Breast epithelium (tissue), 4 donors: ENCODE measurements at regions not wholly inside any gene's neighbourhood (a gene's known extent, or its start where the extent isn't known, plus 50 kb on each side); places are given as distances from the start of the nearest gene placed in this dataset.

ENCODE experiments used
- DNase-seq, 2 donors: peaks; one replicate each; pipeline ENCODE4 v3.0.0-alpha.2; 2019; ENCODE audit warnings: low spot score in 2 of 2
- H3K27ac ChIP-seq, 2 donors: fragments of 200-600 bp; sonication (generic) in 1 of 2; one replicate each; pipeline ENCODE4 v1.5.1; 2016 to 2019; ENCODE audit warnings: mild to moderate bottlenecking in 1 of 2
- H3K27me3 ChIP-seq, 2 donors: fragments of 200-600 bp; sonication (generic) in 1 of 2; one replicate each; pipeline versions ENCODE4 v1.5.1 to v1.6.0; 2017 to 2019; ENCODE audit warnings: control low read depth in 1 of 2, mild to moderate bottlenecking in 1 of 2
- H3K36me3 ChIP-seq: fragments of 200-600 bp; one replicate; pipeline ENCODE4 v1.5.1; 2019
- H3K4me1 ChIP-seq, 2 donors: fragments of 200-600 bp; sonication (generic); one replicate each; pipeline ENCODE4 v1.5.1; 2016 to 2019; ENCODE audit warnings: control low read depth in 1 of 2
- H3K4me3 ChIP-seq, 3 donors: fragments of 200-600 bp; sonication (generic); 1 replicate in 2 of 3; 2 replicates in 1 of 3; pipeline ENCODE4 v1.5.1; 2016 to 2019; ENCODE audit warnings: mild to moderate bottlenecking in 3 of 3, moderate library complexity in 2 of 3
- H3K9me3 ChIP-seq, 2 donors: fragments of 200-600 bp; sonication (generic) in 1 of 2; one replicate each; pipeline ENCODE4 v1.5.1; 2016 to 2019; ENCODE audit warnings: control low read depth in 1 of 2
- CTCF ChIP-seq, 3 donors: fragments of 450-650 bp; IDR thresholded peaks; one replicate each; pipeline ENCODE4 v1.5.1; 2016 to 2017; ENCODE audit warnings: antibody characterized with exemption in 3 of 3, mild to moderate bottlenecking in 3 of 3, moderate library complexity in 3 of 3
- POLR2A ChIP-seq: fragments of 450-650 bp; IDR thresholded peaks from one replicate; pipeline ENCODE4 v1.6.1; 2016; ENCODE audit warnings: antibody characterized with exemption, mild to moderate bottlenecking, moderate library complexity
- POLR2AphosphoS5 ChIP-seq, 3 donors: sonication (generic); formaldehyde crosslinking; IDR thresholded peaks; one replicate each; pipeline ENCODE4 v1.6.1; 2017; ENCODE audit warnings: antibody characterized with exemption in 3 of 3
- intact Hi-C: fragments of 100-400 bp; cut with DNase I; formaldehyde crosslinking; loops from one replicate; pipeline ENCODE4 v1.15.1; 2023; ENCODE audit warnings: low total_unique reads

GRCh38 chr12:67460388-67460787 lies 188.2 kb upstream of the DYRK2 start:
- Histone ChIP-seq H3K4me1 (no peaks in the 10 kb centered on the region), H3K4me3 (no peak overlapping the region), H3K36me3 (no peaks in the 10 kb centered on the region), H3K9me3 (no peaks in the 10 kb centered on the region), H3K27ac (no peak overlapping the region), H3K27me3 (no peaks in the 10 kb centered on the region)
- no peak for DNase-seq
- TF ChIP-seq CTCF (IDR thresholded peaks at IDR 0.05) (no peak), POLR2AphosphoS5 (IDR thresholded peaks at IDR 0.05) (no peak), POLR2A (no peak)
- intact Hi-C loops, result no loop called here

GRCh38 chr12:67468549-67469245 lies 179.8 kb upstream of the DYRK2 start:
- DNase-seq, result no peak
- TF ChIP-seq CTCF (IDR thresholded peaks at IDR 0.05), result no peak
- no peak for TF ChIP-seq POLR2AphosphoS5 (IDR thresholded peaks at IDR 0.05)
- no peak for TF ChIP-seq POLR2A
- Histone ChIP-seq H3K36me3 (no peaks in the 10 kb centered on the region), H3K27ac (no peak overlapping the region), H3K4me3 (no peak overlapping the region), H3K27me3 (no peaks in the 10 kb centered on the region), H3K9me3 (peaks cover 0 to 6% of the 10 kb centered on the region in 2 donors), H3K4me1 (no peaks in the 10 kb centered on the region)
- intact Hi-C loops, result no loop called here

GRCh38 chr12:67469666-67470065 lies 178.9 kb upstream of the DYRK2 start:
- H3K4me3 ChIP-seq, result no peak overlapping the region
- H3K36me3 ChIP-seq, result no peaks in the 10 kb centered on the region
- no peaks in the 10 kb centered on the region for H3K4me1 ChIP-seq
- no peak for TF ChIP-seq CTCF (IDR thresholded peaks at IDR 0.05)
- no peak for TF ChIP-seq POLR2A
- no peak for TF ChIP-seq POLR2AphosphoS5 (IDR thresholded peaks at IDR 0.05)
- DNase-seq, result no peak
- H3K9me3 ChIP-seq, result peaks cover 0 to 6% of the 10 kb centered on the region in 2 donors
- intact Hi-C loops, result no loop called here
- H3K27me3 ChIP-seq, result no peaks in the 10 kb centered on the region
- no peak overlapping the region for H3K27ac ChIP-seq

- DNase-seq, result no peak
- intact Hi-C loops, result no loop called here
- H3K27me3 ChIP-seq, result no peaks in the 10 kb centered on the region
- TF ChIP-seq POLR2AphosphoS5 (IDR thresholded peaks at IDR 0.05), result no peak
- no peak for TF ChIP-seq CTCF (IDR thresholded peaks at IDR 0.05)
- TF ChIP-seq POLR2A, result no peak
- H3K36me3 ChIP-seq, result no peaks in the 10 kb centered on the region
- H3K4me1 ChIP-seq, result no peaks in the 10 kb centered on the region
- no peak overlapping the region for H3K4me3 ChIP-seq
- peak overlapping the region in 1 of 2 donors; percentile 34 for H3K27ac ChIP-seq
- peaks cover 0 to under 1% of the 10 kb centered on the region in 2 donors for H3K9me3 ChIP-seq
These were observed 176.7 kb upstream of the DYRK2 start for GRCh38 chr12:67471810-67472209.

- no peaks in the 10 kb centered on the region for H3K27me3 ChIP-seq
- no peaks in the 10 kb centered on the region for H3K4me1 ChIP-seq
- intact Hi-C loops, result no loop called here
- H3K27ac ChIP-seq, result peak overlapping the region in 1 of 2 donors; percentile 46
- no peak overlapping the region for H3K4me3 ChIP-seq
- TF ChIP-seq POLR2AphosphoS5 (IDR thresholded peaks at IDR 0.05) (no peak), POLR2A (no peak), CTCF (IDR thresholded peaks at IDR 0.05) (no peak)
- no peaks in the 10 kb centered on the region for H3K36me3 ChIP-seq
- DNase-seq, result no peak
- H3K9me3 ChIP-seq, result no peaks in the 10 kb centered on the region
These were observed 176.0 kb upstream of the DYRK2 start for GRCh38 chr12:67472539-67472938.
